Osteoblast (primary cell): ENCODE measurements at regions not wholly inside any gene's neighbourhood (a gene's known extent, or its start where the extent isn't known, plus 50 kb on each side); places are given as distances from the start of the nearest gene placed in this dataset.

Experiments
- DNase-seq: peaks from one replicate; pipeline ENCODE4 v3.0.0; 2011; ENCODE audit warnings: low spot score, mixed read lengths; ENCODE audit not compliant: insufficient read length; ENCODE audit errors: missing footprints
- H2AFZ ChIP-seq: 2 replicates; pipeline ENCODE4 v1.6.0; 2011; ENCODE audit warnings: mild to moderate bottlenecking, low read length
- H3K27ac ChIP-seq: 2 replicates; pipeline ENCODE4 v1.5.1; 2011; ENCODE audit warnings: mild to moderate bottlenecking, low read depth, low read length, moderate library complexity
- H3K27me3 ChIP-seq: 2 replicates; pipeline ENCODE4 v1.6.0; 2012; ENCODE audit warnings: mild to moderate bottlenecking, control low read depth, inconsistent platforms, low read length, moderate library complexity; ENCODE audit not compliant: insufficient read depth
- H3K36me3 ChIP-seq: 2 replicates; pipeline ENCODE4 v1.5.1; 2011; ENCODE audit warnings: mild to moderate bottlenecking, low read length, control low read depth, moderate library complexity; ENCODE audit not compliant: insufficient read depth
- H3K4me1 ChIP-seq: 2 replicates; pipeline ENCODE4 v1.5.1; 2011; ENCODE audit warnings: mild to moderate bottlenecking, low read length, control low read depth, moderate library complexity; ENCODE audit not compliant: insufficient read depth
- H3K4me2 ChIP-seq: 2 replicates; pipeline ENCODE4 v1.6.0; 2011; ENCODE audit warnings: mild to moderate bottlenecking, low read length; ENCODE audit not compliant: insufficient read depth
- H3K4me3 ChIP-seq: fragments of 200-600 bp; sonication (generic); 3 replicates; pipeline ENCODE4 v1.5.1; 2012; ENCODE audit warnings: mild to moderate bottlenecking, low read length, inconsistent platforms; ENCODE audit not compliant: insufficient read depth
- H3K79me2 ChIP-seq: 2 replicates; pipeline ENCODE4 v1.6.0; 2012; ENCODE audit warnings: mild to moderate bottlenecking, low read length, control low read depth, inconsistent platforms; ENCODE audit not compliant: insufficient read depth
- H3K9me3 ChIP-seq: 2 replicates; pipeline ENCODE4 v1.5.1; 2011; ENCODE audit warnings: low read depth, low read length, control low read depth
- H4K20me1 ChIP-seq: 2 replicates; pipeline ENCODE4 v1.6.0; 2012; ENCODE audit warnings: mild to moderate bottlenecking, low read length, control low read depth; ENCODE audit not compliant: insufficient read depth
- TF ChIP-seq, protein P1 (sequence below): IDR thresholded peaks from 2 replicates; pipeline ENCODE4 v1.5.1; 2011; ENCODE audit warnings: mild to moderate bottlenecking, low read depth, low read length, moderate library complexity; ENCODE audit errors: extremely low read depth

GRCh38 chr6:159359581-159360297 lies 190.5 kb downstream of the FNDC1 start:
- no peak overlapping the region for H3K27ac ChIP-seq
- H3K27me3 ChIP-seq, result no peaks in the 10 kb centered on the region
- H3K9me3 ChIP-seq, result no peaks in the 10 kb centered on the region
- no peak for DNase-seq
- no peaks in the 10 kb centered on the region for H4K20me1 ChIP-seq
- H3K79me2 ChIP-seq, result no peaks in the 10 kb centered on the region
- no peak overlapping the region for H3K4me2 ChIP-seq
- no peak overlapping the region for H3K4me3 ChIP-seq
- TF ChIP-seq, protein P1, sequence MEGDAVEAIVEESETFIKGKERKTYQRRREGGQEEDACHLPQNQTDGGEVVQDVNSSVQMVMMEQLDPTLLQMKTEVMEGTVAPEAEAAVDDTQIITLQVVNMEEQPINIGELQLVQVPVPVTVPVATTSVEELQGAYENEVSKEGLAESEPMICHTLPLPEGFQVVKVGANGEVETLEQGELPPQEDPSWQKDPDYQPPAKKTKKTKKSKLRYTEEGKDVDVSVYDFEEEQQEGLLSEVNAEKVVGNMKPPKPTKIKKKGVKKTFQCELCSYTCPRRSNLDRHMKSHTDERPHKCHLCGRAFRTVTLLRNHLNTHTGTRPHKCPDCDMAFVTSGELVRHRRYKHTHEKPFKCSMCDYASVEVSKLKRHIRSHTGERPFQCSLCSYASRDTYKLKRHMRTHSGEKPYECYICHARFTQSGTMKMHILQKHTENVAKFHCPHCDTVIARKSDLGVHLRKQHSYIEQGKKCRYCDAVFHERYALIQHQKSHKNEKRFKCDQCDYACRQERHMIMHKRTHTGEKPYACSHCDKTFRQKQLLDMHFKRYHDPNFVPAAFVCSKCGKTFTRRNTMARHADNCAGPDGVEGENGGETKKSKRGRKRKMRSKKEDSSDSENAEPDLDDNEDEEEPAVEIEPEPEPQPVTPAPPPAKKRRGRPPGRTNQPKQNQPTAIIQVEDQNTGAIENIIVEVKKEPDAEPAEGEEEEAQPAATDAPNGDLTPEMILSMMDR, result no peak
- H3K4me1 ChIP-seq, result no peaks in the 10 kb centered on the region
- no peak overlapping the region for H2AFZ ChIP-seq
- no peaks in the 10 kb centered on the region for H3K36me3 ChIP-seq

GRCh38 chr6:159358562-159358961 lies 189.4 kb downstream of the FNDC1 start:
- Histone ChIP-seq H3K79me2 (no peaks in the 10 kb centered on the region), H3K4me2 (no peak overlapping the region), H3K27ac (no peak overlapping the region), H3K4me3 (no peak overlapping the region), H3K36me3 (no peaks in the 10 kb centered on the region), H3K9me3 (no peaks in the 10 kb centered on the region), H2AFZ (no peak overlapping the region), H3K27me3 (no peaks in the 10 kb centered on the region), H3K4me1 (no peaks in the 10 kb centered on the region), H4K20me1 (no peaks in the 10 kb centered on the region)
- TF ChIP-seq, protein P1, result no peak
- DNase-seq, result no peak

DNA sequence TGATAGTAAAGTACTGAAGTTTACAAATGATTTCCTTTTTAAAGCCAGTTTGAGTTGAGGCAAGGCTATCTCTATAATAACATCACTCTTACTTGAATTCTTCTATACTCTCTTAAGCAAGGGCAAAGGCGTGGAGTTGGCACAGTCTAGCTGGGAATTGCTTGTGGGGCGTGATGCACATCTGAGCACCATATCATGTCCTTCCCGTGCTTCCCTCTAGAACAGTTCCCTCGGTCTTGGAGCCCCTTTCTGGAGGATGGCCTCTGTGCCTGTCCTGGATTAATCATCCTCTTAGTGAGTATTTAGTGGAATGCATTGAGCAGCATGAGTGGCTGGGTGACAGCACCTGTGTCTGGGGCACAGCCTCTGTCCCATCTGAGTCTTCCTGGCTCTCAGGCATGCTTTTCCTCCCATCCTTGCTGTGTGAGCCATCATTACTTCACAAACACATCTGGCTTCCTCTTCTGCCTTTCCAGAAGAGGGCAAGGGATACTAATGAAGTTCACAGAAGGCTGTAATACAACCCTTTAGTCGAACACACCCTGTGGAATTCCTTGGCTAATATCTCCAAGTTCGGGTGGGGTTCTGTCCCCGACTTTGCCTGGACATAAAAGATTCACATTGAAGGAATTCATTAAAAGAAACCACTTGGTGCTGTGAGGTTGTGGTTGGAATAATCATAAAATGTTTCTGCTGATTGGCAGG lies 188.2 kb downstream of the FNDC1 start:
- Histone ChIP-seq H2AFZ (no peak overlapping the region), H3K79me2 (no peaks in the 10 kb centered on the region), H3K36me3 (no peaks in the 10 kb centered on the region), H3K27me3 (no peaks in the 10 kb centered on the region), H4K20me1 (no peaks in the 10 kb centered on the region), H3K4me1 (no peaks in the 10 kb centered on the region), H3K9me3 (no peaks in the 10 kb centered on the region), H3K4me3 (no peak overlapping the region), H3K4me2 (no peak overlapping the region), H3K27ac (no peak overlapping the region)
- TF ChIP-seq, protein P1, result no peak
- no peak for DNase-seq

DNA sequence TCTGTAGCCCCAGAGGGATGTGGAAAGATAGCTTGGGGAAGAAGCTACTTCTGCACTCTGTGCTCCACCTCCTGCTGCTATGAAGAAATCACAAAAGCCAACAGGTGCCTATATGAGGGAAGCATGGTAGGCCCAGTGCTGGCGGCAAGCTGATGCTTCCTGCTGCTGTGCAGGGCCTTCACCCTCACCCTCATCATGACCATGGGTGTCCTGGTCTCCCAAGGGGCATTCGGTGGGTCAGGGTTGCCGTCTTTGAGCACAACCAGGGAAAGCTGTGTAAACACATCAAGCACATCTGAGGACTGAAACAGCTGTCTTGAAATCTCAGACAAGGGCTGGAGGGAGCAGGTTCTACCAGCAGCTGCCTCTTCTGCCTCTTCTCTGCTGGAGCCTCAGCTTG lies 184.0 kb downstream of the FNDC1 start:
- Histone ChIP-seq H3K79me2 (no peaks in the 10 kb centered on the region), H3K4me3 (no peak overlapping the region), H3K4me1 (no peaks in the 10 kb centered on the region), H4K20me1 (no peaks in the 10 kb centered on the region), H3K27me3 (no peaks in the 10 kb centered on the region), H3K27ac (no peak overlapping the region), H2AFZ (no peak overlapping the region), H3K9me3 (no peaks in the 10 kb centered on the region), H3K36me3 (no peaks in the 10 kb centered on the region), H3K4me2 (no peak overlapping the region)
- TF ChIP-seq, protein P1, result no peak
- DNase-seq, result no peak
